AG09319 (cell line): ENCODE measurements at regions not wholly inside any gene's neighbourhood (a gene's known extent, or its start where the extent isn't known, plus 50 kb on each side); places are given as distances from the start of the nearest gene placed in this dataset.

Experiments
- DNase-seq: peaks from one replicate; pipeline ENCODE4 v3.0.0-alpha.2; 2010; ENCODE audit warnings: low read depth; ENCODE audit errors: extremely low read depth
- TF ChIP-seq, protein P1 (sequence below): IDR thresholded peaks from 2 replicates; pipeline ENCODE4 v1.5.1; 2011; ENCODE audit warnings: low read depth, mild to moderate bottlenecking, inconsistent platforms, low read length, moderate library complexity

DNA sequence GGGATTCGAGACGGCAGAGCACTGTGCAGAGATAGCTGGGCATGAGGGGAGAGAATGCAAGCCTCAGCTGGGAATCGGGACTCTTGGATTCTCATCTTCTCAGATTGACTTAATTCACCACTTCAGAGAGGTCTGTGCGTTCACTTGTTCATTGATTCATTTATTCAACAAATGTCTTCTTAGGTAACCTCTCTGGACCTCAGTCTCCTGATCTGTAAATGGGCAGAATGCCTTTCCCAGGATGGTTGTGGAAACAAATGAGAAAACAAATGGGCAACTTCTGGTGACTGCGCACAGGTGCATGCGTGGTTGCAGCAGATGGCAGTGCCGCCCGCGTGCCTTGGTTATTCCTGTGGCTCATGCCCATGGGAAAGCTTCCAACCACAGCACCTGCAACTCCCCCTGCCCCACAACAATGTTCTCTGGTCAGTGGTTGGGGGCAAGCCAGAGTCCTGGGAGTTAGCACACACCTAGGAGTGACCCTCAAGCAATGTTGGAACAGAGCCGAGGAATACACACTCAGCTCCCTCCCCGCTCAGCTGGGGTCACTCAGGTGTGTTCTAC is 110.1 kb upstream of the RUNX3 start:
- no peak for DNase-seq
- TF ChIP-seq, protein P1, sequence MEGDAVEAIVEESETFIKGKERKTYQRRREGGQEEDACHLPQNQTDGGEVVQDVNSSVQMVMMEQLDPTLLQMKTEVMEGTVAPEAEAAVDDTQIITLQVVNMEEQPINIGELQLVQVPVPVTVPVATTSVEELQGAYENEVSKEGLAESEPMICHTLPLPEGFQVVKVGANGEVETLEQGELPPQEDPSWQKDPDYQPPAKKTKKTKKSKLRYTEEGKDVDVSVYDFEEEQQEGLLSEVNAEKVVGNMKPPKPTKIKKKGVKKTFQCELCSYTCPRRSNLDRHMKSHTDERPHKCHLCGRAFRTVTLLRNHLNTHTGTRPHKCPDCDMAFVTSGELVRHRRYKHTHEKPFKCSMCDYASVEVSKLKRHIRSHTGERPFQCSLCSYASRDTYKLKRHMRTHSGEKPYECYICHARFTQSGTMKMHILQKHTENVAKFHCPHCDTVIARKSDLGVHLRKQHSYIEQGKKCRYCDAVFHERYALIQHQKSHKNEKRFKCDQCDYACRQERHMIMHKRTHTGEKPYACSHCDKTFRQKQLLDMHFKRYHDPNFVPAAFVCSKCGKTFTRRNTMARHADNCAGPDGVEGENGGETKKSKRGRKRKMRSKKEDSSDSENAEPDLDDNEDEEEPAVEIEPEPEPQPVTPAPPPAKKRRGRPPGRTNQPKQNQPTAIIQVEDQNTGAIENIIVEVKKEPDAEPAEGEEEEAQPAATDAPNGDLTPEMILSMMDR = no peak

DNA sequence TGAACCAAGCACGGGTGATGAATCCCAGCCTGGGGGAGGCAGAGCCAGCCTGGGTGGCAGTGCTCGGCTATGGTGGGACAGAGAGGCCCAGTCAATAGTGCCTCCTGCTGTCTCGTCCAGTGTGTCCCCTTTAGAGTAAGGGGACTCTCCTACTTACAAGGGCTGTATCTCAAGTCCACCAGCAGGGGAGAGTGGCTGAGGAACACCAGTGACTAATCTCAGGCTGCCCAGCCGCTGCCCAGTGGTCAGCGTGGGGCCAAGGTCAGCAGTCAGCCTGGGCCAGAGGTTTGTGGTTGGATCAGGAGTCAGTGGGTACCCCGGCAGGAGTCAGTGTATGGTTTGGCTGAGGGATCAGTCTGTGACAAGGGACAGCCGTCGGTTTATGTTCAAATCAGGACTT is 109.2 kb upstream of the RUNX3 start:
- no peak for DNase-seq
- TF ChIP-seq, protein P1 = no peak

DNA sequence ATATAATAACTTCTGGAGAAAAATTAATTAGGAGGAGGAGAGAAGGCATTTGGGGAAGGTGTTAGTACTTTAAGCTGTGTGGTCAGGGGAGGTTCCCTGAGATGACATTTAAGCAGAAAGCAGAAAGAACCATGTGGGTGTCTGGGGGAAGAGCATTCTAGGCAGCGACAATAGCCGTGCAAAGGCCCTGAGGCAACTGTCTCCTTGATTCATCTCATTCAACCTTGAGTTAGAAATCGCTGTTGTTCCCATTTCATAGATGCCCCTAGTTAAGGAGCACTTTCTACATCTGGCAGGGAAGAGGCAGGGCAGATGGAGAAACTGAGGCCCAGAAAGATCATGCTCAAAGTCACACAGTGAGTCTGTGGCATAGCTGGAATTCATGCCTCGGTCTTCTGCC is 108.6 kb upstream of the RUNX3 start:
- DNase-seq = no peak
- TF ChIP-seq, protein P1 = no peak

DNA sequence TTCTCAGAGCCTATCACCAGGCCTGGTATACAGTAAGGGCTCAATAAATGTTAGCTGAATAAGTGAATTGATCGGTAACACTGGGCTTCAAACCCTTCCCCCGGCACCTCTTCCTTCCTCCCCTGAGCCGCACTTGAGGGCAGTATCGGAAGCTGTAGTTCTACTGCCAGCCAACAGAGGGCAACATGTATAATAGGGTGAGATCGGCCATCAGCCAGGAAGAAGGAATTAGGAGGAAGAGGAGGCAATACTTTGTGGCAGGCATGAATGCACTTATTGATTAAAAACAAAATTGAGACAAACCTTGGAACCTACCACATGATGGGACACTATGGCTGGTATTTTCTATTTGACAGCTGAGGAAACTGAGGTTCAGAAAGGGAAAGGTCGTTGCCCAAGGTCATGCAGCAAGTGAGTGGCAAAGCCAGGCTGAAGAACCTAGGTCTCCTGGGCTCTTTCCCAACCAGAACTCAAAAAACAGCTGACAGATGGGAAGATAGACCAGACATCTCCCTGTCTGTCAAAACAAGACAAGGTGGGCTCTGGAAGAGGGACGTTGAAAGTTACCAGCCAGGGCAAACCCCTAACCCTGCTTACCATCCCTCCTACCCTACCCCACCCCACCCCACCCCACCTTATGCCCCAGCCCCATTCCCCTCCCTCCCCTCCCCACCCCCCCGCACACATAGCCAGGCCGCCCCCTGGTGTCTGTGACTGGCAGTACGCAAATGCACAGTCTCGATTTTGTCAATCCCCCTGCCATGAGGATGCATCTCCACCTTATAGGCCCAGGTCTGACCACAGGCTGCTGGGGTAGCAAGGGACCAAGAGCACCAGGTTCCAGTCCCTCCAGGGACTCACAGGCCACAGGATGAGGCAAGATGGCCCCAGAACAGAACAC is 107.3 kb upstream of the RUNX3 start:
- DNase-seq = no peak
- TF ChIP-seq, protein P1 = peak; percentile 56

DNA sequence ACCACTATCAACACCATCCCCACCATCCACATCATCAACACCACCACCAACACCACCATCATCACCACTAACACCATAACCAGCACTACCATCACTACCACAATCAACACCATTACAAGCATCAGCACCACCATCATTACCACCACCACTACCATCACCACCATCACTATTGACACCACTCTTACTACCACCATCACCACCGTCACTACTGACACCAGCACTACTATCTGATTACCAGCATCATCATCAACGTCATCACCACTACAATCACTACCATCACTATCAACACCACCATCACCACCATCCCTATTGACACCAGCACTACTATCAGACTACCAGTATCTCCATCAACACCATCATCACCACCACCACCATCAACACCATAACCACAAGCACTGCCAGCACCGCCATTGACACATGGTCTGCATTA is 106.1 kb upstream of the RUNX3 start:
- TF ChIP-seq, protein P1 = no peak
- no peak for DNase-seq

DNA sequence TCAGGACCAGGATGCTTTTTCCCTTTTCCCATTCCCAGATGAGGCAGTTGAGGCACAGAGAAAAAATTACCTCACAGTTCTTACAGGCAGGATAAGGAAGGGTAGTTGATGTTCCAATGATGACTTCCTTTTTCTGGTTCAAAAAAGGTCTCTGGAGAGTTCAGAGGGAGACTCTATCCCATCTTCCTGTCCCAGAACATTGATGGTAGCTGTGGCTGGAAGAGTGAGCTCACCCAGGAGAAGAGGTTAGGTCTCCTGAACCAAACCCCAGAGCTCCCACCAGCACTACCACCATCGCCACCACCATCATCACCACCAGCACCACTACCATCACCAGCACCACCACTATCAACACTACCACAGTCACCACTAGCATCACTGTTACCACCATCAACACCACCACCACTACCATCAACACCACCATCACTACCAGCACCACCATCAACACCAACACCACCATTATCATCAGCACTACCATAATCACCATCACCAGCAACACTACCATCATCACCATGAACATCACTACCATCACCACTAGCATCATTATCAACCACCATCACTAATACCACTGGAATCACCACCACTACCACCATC is 105.5 kb upstream of the RUNX3 start:
- TF ChIP-seq, protein P1 = no peak
- DNase-seq = no peak
